Smooth muscle cell (in vitro differentiated cells): ENCODE measurements at regions not wholly inside any gene's neighbourhood (a gene's known extent, or its start where the extent isn't known, plus 50 kb on each side); places are given as distances from the start of the nearest gene placed in this dataset.

Experiments
- DNase-seq: peaks from one replicate; lab custom pipeline; 2025; ENCODE audit not compliant: unreplicated experiment; lab: John Stamatoyannopoulos, UW
- H2AFZ ChIP-seq: fragments of 200-600 bp; sonication (generic); 2 replicates; pipeline ENCODE4 v1.6.0; 2016; ENCODE audit warnings: antibody characterized with exemption, low read depth, mild to moderate bottlenecking
- H3F3A ChIP-seq: fragments of 200-600 bp; sonication (generic); 2 replicates; pipeline ENCODE4 v1.6.0; 2017; ENCODE audit warnings: antibody characterized with exemption, low read depth
- H3K27ac ChIP-seq: fragments of 200-600 bp; sonication (generic); 2 replicates; pipeline ENCODE4 v1.5.1; 2016; ENCODE audit warnings: low read depth, mild to moderate bottlenecking
- H3K27me3 ChIP-seq: fragments of 200-600 bp; sonication (generic); 2 replicates; pipeline ENCODE4 v1.6.1; 2016; ENCODE audit warnings: low read depth, mild to moderate bottlenecking
- H3K36me3 ChIP-seq: fragments of 200-600 bp; sonication (generic); 2 replicates; pipeline ENCODE4 v1.5.1; 2016; ENCODE audit warnings: low read depth
- H3K4me1 ChIP-seq: fragments of 200-600 bp; sonication (generic); 2 replicates; pipeline ENCODE4 v1.5.1; 2016; ENCODE audit warnings: low read depth
- H3K4me2 ChIP-seq: fragments of 200-600 bp; sonication (generic); 2 replicates; pipeline ENCODE4 v1.6.0; 2016; ENCODE audit warnings: mild to moderate bottlenecking
- H3K4me3 ChIP-seq: fragments of 200-600 bp; sonication (generic); 2 replicates; pipeline ENCODE4 v1.5.1; 2016; ENCODE audit warnings: mild to moderate bottlenecking
- H3K79me2 ChIP-seq: fragments of 200-600 bp; sonication (generic); 2 replicates; pipeline ENCODE4 v1.6.0; 2016; ENCODE audit warnings: low read depth, mild to moderate bottlenecking
- H3K9ac ChIP-seq: fragments of 200-600 bp; sonication (generic); 2 replicates; pipeline ENCODE4 v1.6.0; 2016; ENCODE audit warnings: low read depth
- H3K9me3 ChIP-seq: fragments of 200-600 bp; sonication (generic); replicated peaks from 2 replicates; pipeline ENCODE4 v1.5.1; 2016; ENCODE audit warnings: low read depth
- H4K20me1 ChIP-seq: fragments of 200-600 bp; sonication (generic); 2 replicates; pipeline ENCODE4 v1.6.0; 2016; ENCODE audit warnings: low read depth
- WGBS: methylation state at CpG from one replicate; pipeline ENCODE4 v1.1.7; 2016; ENCODE audit warnings: low lambda C conversion rate; 5-methylcytosine and 5-hydroxymethylcytosine counted together
- TF ChIP-seq, protein P1 (sequence below): fragments of 200-600 bp; sonication (generic); IDR thresholded peaks from 2 replicates; pipeline ENCODE4 v1.5.1; 2017; ENCODE audit warnings: borderline replicate concordance, mild to moderate bottlenecking, antibody characterized with exemption; ENCODE audit not compliant: insufficient read depth, poor library complexity, severe bottlenecking

DNA sequence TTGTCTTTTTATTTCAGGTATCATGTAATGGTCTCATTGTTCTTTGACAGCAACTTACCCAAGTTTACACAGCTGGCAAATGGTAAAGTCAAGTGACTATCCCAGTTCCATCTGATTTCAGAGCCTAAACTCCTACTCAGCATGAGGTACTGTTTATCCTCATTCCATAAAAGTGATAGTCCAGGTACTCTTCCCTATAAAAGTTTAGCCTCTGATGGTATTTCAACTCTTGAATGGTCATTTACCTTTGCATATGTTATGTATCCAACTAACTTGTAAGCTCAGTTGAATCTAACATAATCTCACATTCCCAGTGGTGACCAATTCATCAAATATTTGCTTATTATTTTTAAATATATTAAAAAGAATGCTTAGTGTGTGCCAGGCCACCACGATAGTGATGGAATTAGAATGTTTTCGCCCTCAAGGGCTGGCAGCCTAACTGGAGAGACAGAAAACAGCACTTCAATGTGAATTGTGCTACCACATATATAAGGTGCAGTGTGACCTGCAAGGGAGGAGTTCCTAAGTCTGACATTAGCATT lies 307.1 kb downstream of the CTH start:
- Histone ChIP-seq H3K4me2 (no peak overlapping the region), H3K36me3 (no peaks in the 10 kb centered on the region)
- 75% methylated on average over 2 of the region's 2 CpGs for WGBS

DNA sequence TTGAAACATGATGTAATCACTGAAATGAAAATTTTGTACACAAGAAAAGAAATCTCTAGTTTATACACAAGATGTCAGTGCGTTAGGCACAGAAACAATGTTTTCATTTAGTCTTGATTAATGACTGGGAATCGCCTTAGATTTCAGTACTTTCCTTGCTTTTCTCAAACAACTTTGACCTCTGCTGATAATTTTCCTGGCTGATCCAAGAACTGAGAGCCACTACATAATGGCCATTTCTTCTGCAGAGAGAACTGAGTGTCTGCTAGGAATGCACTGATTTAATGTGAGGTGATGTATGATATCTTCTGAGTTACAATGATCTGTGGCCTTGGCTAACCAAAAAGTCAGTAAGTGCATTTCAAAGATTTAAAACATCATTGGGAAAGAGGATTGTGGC lies 308.1 kb downstream of the CTH start:
- Histone ChIP-seq H3F3A (no peaks in the 10 kb centered on the region), H3K4me2 (no peak overlapping the region), H4K20me1 (no peaks in the 10 kb centered on the region), H3K9me3 (no peaks in the 10 kb centered on the region), H3K36me3 (no peaks in the 10 kb centered on the region), H3K4me3 (no peak overlapping the region), H3K79me2 (no peaks in the 10 kb centered on the region), H3K27ac (no peak overlapping the region), H3K27me3 (no peaks in the 10 kb centered on the region), H2AFZ (no peak overlapping the region), H3K9ac (no peak overlapping the region), H3K4me1 (no peaks in the 10 kb centered on the region)
- WGBS, result 89% methylated on average over 2 of the region's 2 CpGs
- no peak for DNase-seq
- TF ChIP-seq, protein P1, sequence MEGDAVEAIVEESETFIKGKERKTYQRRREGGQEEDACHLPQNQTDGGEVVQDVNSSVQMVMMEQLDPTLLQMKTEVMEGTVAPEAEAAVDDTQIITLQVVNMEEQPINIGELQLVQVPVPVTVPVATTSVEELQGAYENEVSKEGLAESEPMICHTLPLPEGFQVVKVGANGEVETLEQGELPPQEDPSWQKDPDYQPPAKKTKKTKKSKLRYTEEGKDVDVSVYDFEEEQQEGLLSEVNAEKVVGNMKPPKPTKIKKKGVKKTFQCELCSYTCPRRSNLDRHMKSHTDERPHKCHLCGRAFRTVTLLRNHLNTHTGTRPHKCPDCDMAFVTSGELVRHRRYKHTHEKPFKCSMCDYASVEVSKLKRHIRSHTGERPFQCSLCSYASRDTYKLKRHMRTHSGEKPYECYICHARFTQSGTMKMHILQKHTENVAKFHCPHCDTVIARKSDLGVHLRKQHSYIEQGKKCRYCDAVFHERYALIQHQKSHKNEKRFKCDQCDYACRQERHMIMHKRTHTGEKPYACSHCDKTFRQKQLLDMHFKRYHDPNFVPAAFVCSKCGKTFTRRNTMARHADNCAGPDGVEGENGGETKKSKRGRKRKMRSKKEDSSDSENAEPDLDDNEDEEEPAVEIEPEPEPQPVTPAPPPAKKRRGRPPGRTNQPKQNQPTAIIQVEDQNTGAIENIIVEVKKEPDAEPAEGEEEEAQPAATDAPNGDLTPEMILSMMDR, result no peak

More for the DNA sequence above, 307.1 kb downstream of the CTH start:
- Histone ChIP-seq H3K79me2 (no peaks in the 10 kb centered on the region), H3F3A (no peaks in the 10 kb centered on the region), H3K27ac (no peak overlapping the region), H3K9ac (no peak overlapping the region), H4K20me1 (no peaks in the 10 kb centered on the region), H3K27me3 (no peaks in the 10 kb centered on the region), H3K9me3 (no peaks in the 10 kb centered on the region), H2AFZ (no peak overlapping the region), H3K4me3 (no peak overlapping the region), H3K4me1 (no peaks in the 10 kb centered on the region)
- no peak for DNase-seq
- TF ChIP-seq, protein P1, result no peak

DNA sequence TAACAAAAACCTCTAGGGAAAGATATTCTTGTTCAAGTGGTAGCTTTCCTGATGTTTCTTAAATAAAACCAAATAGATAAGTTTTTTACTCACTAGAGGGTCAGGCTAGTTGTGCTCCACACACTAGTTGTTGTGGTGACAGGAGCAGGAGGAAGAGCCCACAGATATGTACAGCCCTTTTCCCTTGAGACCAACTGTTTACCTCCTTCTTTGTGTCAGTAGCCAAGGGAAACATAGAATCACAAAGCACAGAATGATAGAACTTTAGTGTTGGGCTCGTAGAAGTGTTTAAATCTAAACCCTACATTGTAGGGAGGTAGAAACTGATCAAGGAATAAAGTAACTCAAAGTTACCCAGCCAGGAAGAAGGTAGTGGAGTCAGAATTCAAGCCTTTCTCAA lies 309.0 kb downstream of the CTH start:
- H3F3A ChIP-seq, result no peaks in the 10 kb centered on the region
- no peaks in the 10 kb centered on the region for H3K36me3 ChIP-seq
- DNase-seq, result no peak
- 75% methylated on average over 1 of the region's 1 CpG for WGBS
- TF ChIP-seq, protein P1, result no peak
- H3K27me3 ChIP-seq, result no peaks in the 10 kb centered on the region
- no peak overlapping the region for H2AFZ ChIP-seq
- H3K4me1 ChIP-seq, result no peaks in the 10 kb centered on the region
- no peaks in the 10 kb centered on the region for H3K9me3 ChIP-seq
- no peak overlapping the region for H3K4me2 ChIP-seq
- no peak overlapping the region for H3K9ac ChIP-seq
- H3K79me2 ChIP-seq, result no peaks in the 10 kb centered on the region
- H3K4me3 ChIP-seq, result no peak overlapping the region
- no peak overlapping the region for H3K27ac ChIP-seq
- H4K20me1 ChIP-seq, result no peaks in the 10 kb centered on the region

GRCh38 chr1:70720521-70720920 lies 309.5 kb downstream of the CTH start:
- Histone ChIP-seq H3K4me3 (no peak overlapping the region), H3K27ac (no peak overlapping the region), H3K36me3 (no peaks in the 10 kb centered on the region), H3K4me2 (no peak overlapping the region), H3F3A (no peaks in the 10 kb centered on the region), H4K20me1 (no peaks in the 10 kb centered on the region), H2AFZ (no peak overlapping the region), H3K79me2 (no peaks in the 10 kb centered on the region), H3K9ac (no peak overlapping the region), H3K4me1 (no peaks in the 10 kb centered on the region), H3K9me3 (no peaks in the 10 kb centered on the region), H3K27me3 (no peaks in the 10 kb centered on the region)
- TF ChIP-seq, protein P1, result no peak
- DNase-seq, result no peak
- 83% methylated on average over 1 of the region's 1 CpG for WGBS
